MCF 10A (cell line): ENCODE measurements at regions not wholly inside any gene's neighbourhood (a gene's known extent, or its start where the extent isn't known, plus 50 kb on each side); places are given as distances from the start of the nearest gene placed in this dataset.

Experiments
- BruUV-seq: library from RNA; stranded (reverse); fragments of 400-500 nt; replicated peaks from 2 replicates; lab custom pipeline; 2021; lab: Mats Ljungman, UMichigan
- CTCF ChIA-PET: fragments of 300-600 bp; sonication (Branson Sonifier 250); formaldehyde crosslinking; extraction: SDS; loops from one replicate; lab custom pipeline; 2021; ENCODE audit warnings: antibody characterized with exemption, inconsistent platforms; lab: Yijun Ruan, JAX
- POLR2A ChIA-PET: fragments of 300-600, 350-650 bp; sonication (Branson Sonifier 250); formaldehyde crosslinking; extraction: SDS; loops from one replicate; lab custom pipeline; 2020; ENCODE audit warnings: antibody characterized with exemption, inconsistent platforms; lab: Yijun Ruan, JAX
- DNase-seq: peaks from one replicate; pipeline ENCODE4 v3.0.0-alpha.2; 2018; ENCODE audit not compliant: unreplicated experiment
- H3K27ac Mint-ChIP-seq: one replicate; pipeline ENCODE4 v1.8.0; 2022; ENCODE audit warnings: mild to moderate bottlenecking, low read depth, mixed read lengths; ENCODE audit not compliant: unreplicated experiment
- H3K27me3 Mint-ChIP-seq: one replicate; pipeline ENCODE4 v1.8.0; 2022; ENCODE audit warnings: mixed read lengths; ENCODE audit not compliant: insufficient read depth, unreplicated experiment
- H3K36me3 Mint-ChIP-seq: one replicate; pipeline ENCODE4 v1.8.0; 2022; ENCODE audit warnings: mild to moderate bottlenecking, moderate library complexity, mixed read lengths; ENCODE audit not compliant: insufficient read depth, unreplicated experiment
- H3K4me1 Mint-ChIP-seq: one replicate; pipeline ENCODE4 v1.8.0; 2022; ENCODE audit warnings: mixed read lengths; ENCODE audit not compliant: insufficient read depth, unreplicated experiment
- H3K4me3 Mint-ChIP-seq: one replicate; pipeline ENCODE4 v1.8.0; 2022; ENCODE audit warnings: mild to moderate bottlenecking, moderate library complexity, mixed read lengths; ENCODE audit not compliant: unreplicated experiment
- H3K9me3 Mint-ChIP-seq: one replicate; pipeline ENCODE4 v1.8.0; 2022; ENCODE audit warnings: mixed read lengths; ENCODE audit not compliant: unreplicated experiment
- CTCF ChIP-seq: fragments of 200-600 bp; IDR thresholded peaks from one replicate; pipeline ENCODE4 v1.8.0; 2022; ENCODE audit warnings: antibody characterized with exemption, mild to moderate bottlenecking; ENCODE audit not compliant: unreplicated experiment
- intact Hi-C: fragments of 100-400 bp; cut with micrococcal nuclease; formaldehyde crosslinking; loops from 2 replicates; pipeline ENCODE4 v1.14.1; 2022

- CTCF ChIA-PET = interaction anchor here (1.1 kb wide), 1 partner anchor 20 kb away, joined by 4 read pairs; no protein-coding TSS in a partner anchor
- Mint-ChIP-seq H3K27ac (peak overlapping the region; percentile 100), H3K36me3 (peaks cover 9% of the 10 kb centered on the region), H3K4me1 (peaks cover 16% of the 10 kb centered on the region), H3K4me3 (peak overlapping the region; percentile 95), H3K9me3 (no peaks in the 10 kb centered on the region), H3K27me3 (no peaks in the 10 kb centered on the region)
- POLR2A ChIA-PET = interaction anchor here (0.6 to 1.3 kb wide), 7 partner anchors 15 to 947 kb away, joined by 3 to 5 read pairs (median 3); partner anchors contain the start of gene FAAP100
- peak; percentile 91 for DNase-seq
- TSS peak; percentile 27 for BruUV-seq
- intact Hi-C loops = loop anchor here (1.0 kb wide), 1 partner anchor 20 kb away; no protein-coding TSS in a partner anchor
- TF ChIP-seq CTCF = peak; percentile 17
Measured at GRCh38 chr17:81345228-81346089, 49.8 kb upstream of the BAHCC1 start.
